ENCODE measurements at regions not wholly inside any gene's neighbourhood (a gene's known extent, or its start where the extent isn't known, plus 50 kb on each side); places are given as distances from the start of the nearest gene placed in this dataset.

GRCh38 chr2:6641956-6642355 lies 223.8 kb downstream of the CMPK2 start:
- no peak for DNase-seq

- no peak for DNase-seq
These were observed 221.4 kb downstream of the CMPK2 start for GRCh38 chr2:6644261-6644660.

- no peak for DNase-seq
These were observed 220.7 kb downstream of the CMPK2 start for GRCh38 chr2:6645004-6645403.

- DNase-seq: no peak
These were observed 220.0 kb downstream of the CMPK2 start for GRCh38 chr2:6645672-6646071.

GRCh38 chr2:6647046-6647445 lies 218.7 kb downstream of the CMPK2 start:
- DNase-seq: no peak

GRCh38 chr2:6648596-6649247 lies 217.0 kb downstream of the CMPK2 start:
- no peak for DNase-seq

GRCh38 chr2:6650311-6650710 lies 215.4 kb downstream of the CMPK2 start:
- no peak for DNase-seq

GRCh38 chr2:6652251-6652650 lies 213.5 kb downstream of the CMPK2 start:
- DNase-seq: no peak

GRCh38 chr2:6653281-6653750 lies 212.4 kb downstream of the CMPK2 start:
- no peak for DNase-seq

- no peak for DNase-seq
These were observed 211.4 kb downstream of the CMPK2 start for GRCh38 chr2:6654279-6654678.

- DNase-seq: no peak
These were observed 209.1 kb downstream of the CMPK2 start for GRCh38 chr2:6656633-6657032.

- no peak for DNase-seq
These were observed 208.6 kb downstream of the CMPK2 start for GRCh38 chr2:6657136-6657535.

- no peak for DNase-seq
These were observed 207.9 kb downstream of the CMPK2 start for GRCh38 chr2:6657855-6658254.

GRCh38 chr2:6664332-6665061 lies 201.2 kb downstream of the CMPK2 start:
- no peak for DNase-seq

GRCh38 chr2:6665093-6666045 lies 200.3 kb downstream of the CMPK2 start:
- no peak for DNase-seq

GRCh38 chr2:6667326-6667725 lies 198.4 kb downstream of the CMPK2 start:
- no peak for DNase-seq

GRCh38 chr2:6671913-6672312 lies 193.8 kb downstream of the CMPK2 start:
- DNase-seq: no peak

GRCh38 chr2:6674381-6674780 lies 191.3 kb downstream of the CMPK2 start:
- DNase-seq: no peak

GRCh38 chr2:6675791-6676190 lies 189.9 kb downstream of the CMPK2 start:
- DNase-seq: no peak

- no peak for DNase-seq
These were observed 189.5 kb downstream of the CMPK2 start for GRCh38 chr2:6676241-6676640.

GRCh38 chr2:6676776-6677175 lies 188.9 kb downstream of the CMPK2 start:
- DNase-seq: no peak

- no peak for DNase-seq
These were observed 186.2 kb downstream of the CMPK2 start for GRCh38 chr2:6679471-6679870.

GRCh38 chr2:6683516-6683915 lies 182.2 kb downstream of the CMPK2 start:
- no peak for DNase-seq

Data from stimulated activated naive CD4-positive, alpha-beta T cell (primary cell).